GM18909 (cell line): ENCODE measurements at regions not wholly inside any gene's neighbourhood (a gene's known extent, or its start where the extent isn't known, plus 50 kb on each side); places are given as distances from the start of the nearest gene placed in this dataset.
"Not testable (repeated sequence)": the region's sequence is repeated elsewhere in the genome, so short reads cannot be mapped to it uniquely, and the experiment has no call there.

Experiments used
- ATAC-seq: cut with Tn5 transposase; IDR thresholded peaks from one replicate; pipeline ENCODE4 v1.9.1; 2021; ENCODE audit warnings: mild to moderate bottlenecking; ENCODE audit not compliant: unreplicated experiment, poor library complexity

DNA sequence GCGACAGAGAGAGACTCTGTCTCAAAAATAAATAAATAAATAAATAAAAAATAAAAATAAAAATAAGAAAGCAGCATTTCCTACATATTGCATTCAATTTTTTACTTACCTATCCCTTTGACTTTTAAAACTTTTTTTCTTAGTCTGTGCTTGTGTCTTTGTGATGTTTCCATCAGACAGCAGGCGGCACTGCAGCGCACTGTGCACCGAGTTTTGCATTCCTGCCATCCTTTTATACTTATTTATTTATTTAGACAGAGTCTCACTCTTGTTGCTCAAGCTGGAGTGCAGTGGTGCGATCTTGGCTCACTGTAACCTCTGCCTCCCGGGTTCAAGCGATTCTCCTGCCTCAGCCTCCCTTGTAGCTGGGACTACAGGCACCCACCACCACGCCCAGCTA lies 203.9 kb downstream of the SPATA31A1 start:
- not testable (repeated sequence) for ATAC-seq

DNA sequence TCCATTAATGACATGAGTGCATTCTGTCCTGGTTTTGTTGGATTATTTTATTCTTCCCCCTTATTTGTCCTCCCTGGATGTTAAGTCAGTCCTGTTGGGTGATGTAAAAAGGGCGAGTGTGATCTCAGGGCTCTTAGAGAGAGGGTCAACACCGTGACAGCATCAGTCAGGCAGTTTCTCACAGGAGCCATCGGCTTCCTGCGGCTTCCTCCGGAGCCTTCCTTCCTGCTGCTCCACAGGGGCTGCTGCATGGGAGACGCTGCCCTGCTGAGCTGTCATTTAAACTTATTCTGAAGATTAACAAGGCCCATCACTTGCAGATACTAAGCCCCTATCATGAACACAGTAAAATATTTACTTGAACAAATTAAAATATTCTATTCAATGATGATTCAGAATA lies 211.3 kb downstream of the SPATA31A1 start:
- not testable (repeated sequence) for ATAC-seq

- ATAC-seq: not testable (repeated sequence)
Observed at GRCh38 chr9:39567396-39567795, 211.9 kb downstream of the SPATA31A1 start.

DNA sequence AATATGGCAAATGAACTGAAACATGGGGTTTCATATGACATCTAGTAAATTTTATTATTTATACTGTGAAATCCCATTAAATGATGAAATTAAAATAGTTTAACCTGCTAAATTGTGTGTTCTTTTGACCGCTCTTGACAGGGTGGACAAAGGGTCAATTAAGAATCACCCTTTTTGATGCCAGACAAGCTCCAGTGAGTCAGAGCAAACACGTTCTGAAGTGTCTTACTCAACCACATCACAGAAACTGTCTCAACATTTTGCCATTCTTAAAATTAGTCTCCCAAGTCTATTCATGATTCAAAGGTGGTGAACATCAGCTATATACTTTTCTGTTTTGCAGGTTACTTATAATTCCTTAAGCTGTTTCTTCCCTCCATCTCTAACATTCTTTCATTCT lies 213.4 kb downstream of the SPATA31A1 start:
- not testable (repeated sequence) for ATAC-seq

GRCh38 chr9:39573024-39574022 lies 217.9 kb downstream of the SPATA31A1 start:
- not testable (repeated sequence) for ATAC-seq

DNA sequence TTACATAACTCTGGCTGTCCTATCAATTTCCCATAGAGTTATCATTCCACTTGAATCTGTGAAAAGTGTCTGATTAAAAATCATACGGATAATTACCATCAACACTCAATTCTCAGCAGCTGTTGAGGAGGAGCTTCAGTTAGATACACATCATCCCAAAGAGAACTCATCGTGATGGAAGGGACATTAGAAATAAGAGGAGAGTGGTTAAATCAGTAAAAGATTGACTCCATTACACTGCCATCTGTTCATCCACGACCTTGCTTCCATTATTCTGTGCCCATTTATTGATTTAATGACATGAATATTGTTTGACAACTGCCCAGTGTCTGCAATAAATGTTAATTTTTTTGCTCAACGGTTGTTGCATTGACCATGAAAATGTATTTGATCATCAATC lies 223.5 kb downstream of the SPATA31A1 start:
- not testable (repeated sequence) for ATAC-seq

DNA sequence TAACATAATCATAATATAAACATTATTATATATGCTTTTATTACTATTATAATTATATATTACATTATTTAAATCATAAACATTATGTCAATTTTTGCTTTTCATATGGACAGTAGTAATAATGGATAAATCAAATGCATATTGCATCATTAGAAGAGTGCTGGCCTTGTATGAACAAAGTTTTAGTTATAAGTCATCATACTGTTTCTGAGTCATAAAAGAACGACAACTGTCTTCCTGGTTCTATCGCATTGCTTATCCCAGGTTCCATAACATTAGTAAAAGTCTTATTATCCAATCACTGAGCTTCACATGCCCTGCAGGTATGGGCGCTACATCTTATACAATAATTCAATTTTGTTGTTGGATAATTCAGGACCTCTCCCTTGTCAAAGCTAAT lies 225.8 kb downstream of the SPATA31A1 start:
- ATAC-seq: not testable (repeated sequence)

DNA sequence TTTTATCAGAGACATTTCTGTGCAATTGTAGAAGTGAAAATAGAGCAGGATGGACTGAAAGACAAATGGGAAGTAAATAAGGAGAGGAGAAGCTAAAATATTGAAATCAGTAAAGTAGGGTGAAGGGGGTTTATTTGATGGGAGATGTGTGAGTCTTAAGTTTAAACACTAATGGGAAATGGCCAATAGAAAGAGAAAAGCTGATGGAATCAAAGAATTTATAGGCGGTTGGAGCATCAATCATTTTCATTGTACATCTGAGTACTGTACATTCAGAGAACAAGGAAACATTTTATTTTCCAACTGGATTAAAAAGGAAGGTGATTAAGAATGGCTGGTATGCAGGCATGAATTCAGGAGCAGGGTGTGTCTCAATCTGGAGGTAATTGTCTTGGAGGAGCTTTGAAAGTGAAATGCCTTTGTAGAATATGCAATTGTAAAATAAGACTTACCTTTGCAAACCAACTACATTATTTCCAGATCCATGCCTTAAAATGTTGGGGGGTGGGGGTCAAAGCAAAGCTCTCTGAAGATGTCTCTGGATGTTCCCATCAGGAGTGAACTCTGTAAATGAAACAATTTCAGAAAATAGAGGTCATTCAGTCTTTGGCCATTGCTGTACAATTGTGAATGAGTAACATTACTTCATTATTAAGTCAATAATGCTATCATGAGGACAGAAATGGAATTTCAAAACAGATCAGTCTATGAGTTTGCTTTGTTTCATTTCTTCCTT lies 227.4 kb downstream of the SPATA31A1 start:
- ATAC-seq: not testable (repeated sequence)

DNA sequence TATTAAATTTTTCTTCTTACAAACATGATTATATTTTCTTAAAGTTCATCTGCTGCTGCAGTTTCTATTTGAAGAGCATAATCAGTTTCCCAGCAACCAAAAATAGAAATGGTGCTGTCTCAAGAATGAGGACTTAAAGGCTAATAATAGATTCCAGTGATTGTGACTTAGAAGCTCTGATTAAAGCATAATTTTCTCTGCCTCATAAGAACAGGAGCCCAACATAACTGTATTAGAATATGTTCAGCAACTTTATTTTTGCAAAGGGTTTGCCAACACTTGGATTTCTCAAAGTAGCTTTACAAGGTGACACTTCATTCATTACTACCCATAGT lies 227.9 kb downstream of the SPATA31A1 start:
- ATAC-seq: not testable (repeated sequence)

DNA sequence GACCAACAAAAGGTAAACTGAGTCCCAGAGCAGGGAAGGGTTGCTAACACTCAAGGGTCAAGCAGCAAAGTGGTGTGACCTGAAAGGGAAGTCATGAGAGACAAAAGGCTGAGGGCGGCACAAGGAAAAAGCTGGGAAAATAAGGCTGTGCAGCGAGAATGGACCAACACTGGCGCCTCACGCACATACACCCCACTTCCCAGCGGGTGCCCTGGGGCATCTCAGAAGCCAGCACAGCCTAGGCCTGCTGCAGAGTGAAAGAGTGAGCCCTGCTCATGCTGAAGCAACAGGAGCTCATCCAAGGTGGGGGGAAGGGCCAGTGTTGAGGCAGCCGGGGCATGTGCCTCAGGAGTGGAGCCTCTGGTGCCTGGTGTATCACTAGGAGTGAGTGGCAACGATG lies 229.8 kb downstream of the SPATA31A1 start:
- ATAC-seq: not testable (repeated sequence)

DNA sequence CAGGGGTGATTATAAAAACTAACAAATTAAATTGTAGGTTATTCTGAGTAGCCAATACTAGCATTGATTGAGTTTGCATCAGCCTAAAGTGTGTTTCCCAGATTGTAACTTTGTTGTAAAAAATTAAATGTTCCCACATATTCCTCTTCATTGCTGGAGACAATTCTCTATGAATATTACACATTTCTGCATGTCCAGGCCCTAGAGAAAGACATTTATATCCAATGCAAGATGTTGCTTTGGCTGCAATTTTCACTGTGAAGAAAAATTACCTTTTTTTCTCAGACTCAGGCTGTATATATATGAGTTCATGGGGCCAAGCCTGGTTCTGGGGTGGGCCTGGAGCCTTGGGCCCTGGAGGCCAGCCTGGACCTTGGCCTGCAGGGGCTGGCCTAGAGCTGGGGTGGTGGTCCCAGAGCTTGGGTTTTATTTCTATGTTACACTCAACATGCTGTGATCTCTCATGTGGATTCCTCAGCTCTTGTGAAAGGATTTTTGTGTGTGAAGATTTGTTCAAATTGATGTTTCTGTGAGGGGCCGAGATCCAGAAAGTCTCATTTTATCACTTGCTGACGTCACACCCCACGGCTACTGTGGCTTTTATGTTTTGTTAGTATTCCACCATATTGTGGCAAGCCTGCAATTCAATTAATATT lies 232.5 kb downstream of the SPATA31A1 start:
- ATAC-seq: no peak

DNA sequence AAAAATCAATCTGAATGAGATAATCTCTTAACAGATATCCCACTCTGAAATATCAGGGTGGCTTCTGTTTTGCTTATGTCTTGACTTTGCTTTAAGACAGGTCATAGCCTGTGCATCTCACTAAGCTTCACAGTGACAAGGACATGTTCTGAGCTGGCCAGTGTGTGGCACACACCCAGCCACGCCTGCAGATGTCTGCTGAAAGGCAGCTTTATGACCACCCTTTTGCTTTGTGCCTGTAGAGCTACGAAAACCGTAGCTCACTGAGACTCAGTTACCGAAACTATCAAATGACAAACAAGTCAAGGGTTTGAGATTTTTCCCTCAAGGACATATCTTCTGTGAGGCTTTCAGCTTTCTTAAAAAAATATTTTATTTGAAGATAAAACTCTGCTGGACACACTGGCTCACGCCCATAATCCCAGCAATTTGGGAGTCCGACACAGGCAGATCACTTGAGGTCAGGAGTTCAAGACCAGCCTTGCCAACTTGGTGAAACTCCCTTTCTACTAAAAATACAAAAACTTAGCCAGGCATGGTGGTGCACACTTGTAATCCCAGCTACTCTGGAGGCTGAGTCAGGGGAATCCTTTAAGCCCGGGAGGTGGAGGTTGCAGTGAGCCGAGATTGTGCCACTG lies 233.2 kb downstream of the SPATA31A1 start:
- no peak for ATAC-seq

DNA sequence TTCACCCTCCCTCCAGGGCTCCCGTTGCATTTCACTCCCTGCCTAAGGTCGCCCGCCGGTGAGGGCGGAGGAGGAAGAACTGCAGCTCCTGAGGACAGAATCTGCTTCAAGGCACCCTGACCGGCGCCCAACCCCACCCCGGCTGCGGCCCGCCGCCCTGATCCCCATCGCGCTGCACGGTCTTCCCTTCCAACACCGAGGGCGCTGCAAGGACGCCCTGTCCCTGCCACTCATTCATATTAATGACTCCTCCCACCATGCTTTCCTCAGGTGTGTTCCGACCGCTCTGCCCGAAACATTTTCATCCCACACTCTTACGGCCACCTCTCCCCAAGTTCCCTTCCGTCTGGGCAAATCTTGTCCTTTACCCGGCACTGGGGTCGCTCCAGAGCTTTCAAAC lies 248.6 kb downstream of the SPATA31A1 start:
- ATAC-seq: not testable (repeated sequence)

DNA sequence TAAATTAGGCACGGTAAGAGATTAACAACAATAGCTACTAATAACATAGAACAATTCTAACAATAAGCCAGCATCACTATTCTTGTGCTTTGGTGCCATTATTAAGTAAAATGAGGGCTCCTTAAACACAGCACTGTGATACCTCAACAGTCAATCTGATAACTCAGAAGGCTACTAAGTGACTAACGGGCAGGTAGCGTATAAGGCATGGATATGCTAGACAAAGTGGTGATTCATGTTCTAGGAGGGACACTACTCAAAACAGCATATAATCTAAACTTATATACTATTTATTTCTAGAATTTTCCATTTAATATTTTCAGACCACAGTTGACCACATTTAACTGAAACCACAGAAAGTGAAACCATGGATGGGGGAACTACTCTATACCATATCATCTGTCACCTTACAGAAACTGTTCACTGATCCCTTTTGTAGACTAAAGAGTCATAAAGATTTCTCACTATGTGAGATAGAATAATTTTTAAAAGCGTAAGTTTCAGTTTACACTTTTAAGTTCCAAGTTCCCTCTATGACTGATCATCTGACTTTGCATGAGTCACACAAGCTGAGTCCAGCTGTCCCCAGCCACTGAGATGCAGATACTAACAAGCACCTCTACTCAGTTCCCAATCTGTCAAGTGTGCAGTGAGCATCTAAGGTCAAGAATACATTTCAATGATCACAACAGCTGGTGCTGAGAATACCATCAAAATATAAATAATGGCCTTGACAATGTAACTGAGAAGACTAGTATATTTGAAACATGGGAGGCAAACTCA lies 256.2 kb downstream of the SPATA31A1 start:
- peak; percentile 97 for ATAC-seq

GRCh38 chr9:39616480-39616879 lies 261.0 kb downstream of the SPATA31A1 start:
- ATAC-seq: not testable (repeated sequence)

DNA sequence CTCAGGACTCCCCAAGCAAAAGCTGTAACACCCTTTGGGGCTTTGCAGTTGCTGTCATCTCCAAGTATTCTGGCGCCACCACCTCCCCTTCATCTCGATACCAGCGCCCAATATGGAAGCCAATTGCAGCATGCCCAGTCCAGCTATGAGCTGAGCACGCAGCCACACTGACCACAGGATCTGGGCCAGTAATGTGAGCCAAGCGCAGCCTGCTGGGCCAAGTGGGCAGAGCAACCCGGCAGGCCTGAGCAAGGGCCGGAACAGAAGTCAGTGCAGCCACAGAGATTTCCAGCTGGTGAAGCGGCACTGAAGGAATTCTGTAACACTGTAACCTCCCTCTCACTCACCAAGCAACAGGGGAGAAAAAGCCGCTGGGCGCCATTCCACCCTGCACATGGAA lies 268.6 kb downstream of the SPATA31A1 start:
- ATAC-seq: not testable (repeated sequence)

DNA sequence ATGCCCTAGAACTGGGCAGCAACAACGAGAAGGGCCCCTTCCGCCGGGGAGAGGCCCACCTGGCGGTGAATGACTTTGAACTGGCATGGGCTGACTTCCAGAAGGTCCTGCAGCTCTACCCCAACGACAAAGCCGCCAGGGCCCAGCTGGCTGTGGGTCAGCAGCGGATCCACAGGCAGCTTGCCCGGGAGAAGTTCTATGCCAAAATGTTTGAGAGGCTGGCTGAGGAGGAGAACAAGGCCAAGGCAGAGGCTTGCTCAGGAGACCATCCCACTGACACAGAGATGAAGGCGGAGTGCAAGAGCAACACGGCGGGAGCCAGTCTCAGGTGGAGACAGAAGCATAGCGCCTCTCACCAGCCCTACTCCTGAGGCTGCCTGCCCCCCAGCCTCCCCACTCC lies 276.6 kb downstream of the SPATA31A1 start:
- not testable (repeated sequence) for ATAC-seq

- ATAC-seq: not testable (repeated sequence)
Observed at GRCh38 chr9:39649029-39649428, 293.6 kb downstream of the SPATA31A1 start.

GRCh38 chr9:39656960-39657603 lies 301.6 kb downstream of the SPATA31A1 start:
- peak; percentile 93 for ATAC-seq
